ENCODE measurements at regions not wholly inside any gene's neighbourhood (a gene's known extent, or its start where the extent isn't known, plus 50 kb on each side); places are given as distances from the start of the nearest gene placed in this dataset.
A peak's percentile ranks its signal among the peaks of the same experiment; 100 is the strongest.

DNA sequence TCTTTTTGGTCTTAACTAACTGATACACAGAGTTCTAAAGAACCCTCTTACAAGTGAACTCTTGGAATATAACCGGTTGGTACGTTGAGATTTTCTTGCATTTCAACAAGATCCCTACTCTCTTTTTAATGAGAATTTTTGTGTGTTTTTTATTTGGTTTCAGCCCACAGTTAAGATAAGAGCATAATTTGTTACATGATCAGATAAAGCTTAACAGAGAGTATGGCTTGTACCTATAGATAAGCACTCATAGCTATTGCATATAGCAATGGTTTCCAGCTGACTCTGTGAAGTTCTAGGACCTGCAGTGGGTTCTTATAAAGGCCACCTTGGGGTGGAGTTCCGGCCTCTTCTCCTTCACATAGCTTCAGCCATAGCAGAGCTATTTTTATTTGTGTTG is 143.3 kb downstream of the SNX10 start:
- Histone ChIP-seq H3K27ac (ENCODE audit: low read length) (no peak overlapping the region), H3K9me2 (ENCODE audit: insufficient read depth, low read length) (no peaks in the 10 kb centered on the region), H3K27me3 (ENCODE audit: insufficient read depth, low read depth, low read length) (no peaks in the 10 kb centered on the region), H3K4me3 (ENCODE audit: low read length) (no peak overlapping the region), H2AFZ (ENCODE audit: low read depth, low read length) (no peak overlapping the region), H3K4me2 (ENCODE audit: low read length) (no peak overlapping the region), H3K9ac (ENCODE audit: low read length) (no peak overlapping the region), H3K36me3 (ENCODE audit: insufficient read depth, low read length) (no peaks in the 10 kb centered on the region), H3F3A (ENCODE audit: insufficient read depth, low read length, poor library complexity, severe bottlenecking) (peaks cover 5% of the 10 kb centered on the region), H3K79me2 (replicated peaks; ENCODE audit: insufficient read depth, low read length) (no peaks in the 10 kb centered on the region), H4K20me1 (ENCODE audit: insufficient read depth) (no peaks in the 10 kb centered on the region), H3K9me3 (ENCODE audit: low read length) (no peaks in the 10 kb centered on the region)
- TF ChIP-seq EZH2 (IDR thresholded peaks at IDR 0.05; ENCODE audit: borderline replicate concordance, insufficient read depth, low read length, poor library complexity, severe bottlenecking) (no peak), TAF1 (IDR thresholded peaks at IDR 0.05; ENCODE audit: low read depth) (no peak), EP300 (conservative IDR thresholded peaks at IDR 0.05; ENCODE audit: poor library complexity, severe bottlenecking) (no peak), SMC3 (conservative IDR thresholded peaks at IDR 0.05; ENCODE audit: poor library complexity) (no peak), POLR2AphosphoS5 (IDR thresholded peaks at IDR 0.05) (no peak), RAD21 (conservative IDR thresholded peaks at IDR 0.05) (no peak), MXI1 (conservative IDR thresholded peaks at IDR 0.05; ENCODE audit: poor library complexity, severe bottlenecking) (no peak)
- TF ChIP-seq, protein P1, sequence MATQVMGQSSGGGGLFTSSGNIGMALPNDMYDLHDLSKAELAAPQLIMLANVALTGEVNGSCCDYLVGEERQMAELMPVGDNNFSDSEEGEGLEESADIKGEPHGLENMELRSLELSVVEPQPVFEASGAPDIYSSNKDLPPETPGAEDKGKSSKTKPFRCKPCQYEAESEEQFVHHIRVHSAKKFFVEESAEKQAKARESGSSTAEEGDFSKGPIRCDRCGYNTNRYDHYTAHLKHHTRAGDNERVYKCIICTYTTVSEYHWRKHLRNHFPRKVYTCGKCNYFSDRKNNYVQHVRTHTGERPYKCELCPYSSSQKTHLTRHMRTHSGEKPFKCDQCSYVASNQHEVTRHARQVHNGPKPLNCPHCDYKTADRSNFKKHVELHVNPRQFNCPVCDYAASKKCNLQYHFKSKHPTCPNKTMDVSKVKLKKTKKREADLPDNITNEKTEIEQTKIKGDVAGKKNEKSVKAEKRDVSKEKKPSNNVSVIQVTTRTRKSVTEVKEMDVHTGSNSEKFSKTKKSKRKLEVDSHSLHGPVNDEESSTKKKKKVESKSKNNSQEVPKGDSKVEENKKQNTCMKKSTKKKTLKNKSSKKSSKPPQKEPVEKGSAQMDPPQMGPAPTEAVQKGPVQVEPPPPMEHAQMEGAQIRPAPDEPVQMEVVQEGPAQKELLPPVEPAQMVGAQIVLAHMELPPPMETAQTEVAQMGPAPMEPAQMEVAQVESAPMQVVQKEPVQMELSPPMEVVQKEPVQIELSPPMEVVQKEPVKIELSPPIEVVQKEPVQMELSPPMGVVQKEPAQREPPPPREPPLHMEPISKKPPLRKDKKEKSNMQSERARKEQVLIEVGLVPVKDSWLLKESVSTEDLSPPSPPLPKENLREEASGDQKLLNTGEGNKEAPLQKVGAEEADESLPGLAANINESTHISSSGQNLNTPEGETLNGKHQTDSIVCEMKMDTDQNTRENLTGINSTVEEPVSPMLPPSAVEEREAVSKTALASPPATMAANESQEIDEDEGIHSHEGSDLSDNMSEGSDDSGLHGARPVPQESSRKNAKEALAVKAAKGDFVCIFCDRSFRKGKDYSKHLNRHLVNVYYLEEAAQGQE (IDR thresholded peaks at IDR 0.05; ENCODE audit: borderline replicate concordance), result no peak
- TF ChIP-seq, protein P2, sequence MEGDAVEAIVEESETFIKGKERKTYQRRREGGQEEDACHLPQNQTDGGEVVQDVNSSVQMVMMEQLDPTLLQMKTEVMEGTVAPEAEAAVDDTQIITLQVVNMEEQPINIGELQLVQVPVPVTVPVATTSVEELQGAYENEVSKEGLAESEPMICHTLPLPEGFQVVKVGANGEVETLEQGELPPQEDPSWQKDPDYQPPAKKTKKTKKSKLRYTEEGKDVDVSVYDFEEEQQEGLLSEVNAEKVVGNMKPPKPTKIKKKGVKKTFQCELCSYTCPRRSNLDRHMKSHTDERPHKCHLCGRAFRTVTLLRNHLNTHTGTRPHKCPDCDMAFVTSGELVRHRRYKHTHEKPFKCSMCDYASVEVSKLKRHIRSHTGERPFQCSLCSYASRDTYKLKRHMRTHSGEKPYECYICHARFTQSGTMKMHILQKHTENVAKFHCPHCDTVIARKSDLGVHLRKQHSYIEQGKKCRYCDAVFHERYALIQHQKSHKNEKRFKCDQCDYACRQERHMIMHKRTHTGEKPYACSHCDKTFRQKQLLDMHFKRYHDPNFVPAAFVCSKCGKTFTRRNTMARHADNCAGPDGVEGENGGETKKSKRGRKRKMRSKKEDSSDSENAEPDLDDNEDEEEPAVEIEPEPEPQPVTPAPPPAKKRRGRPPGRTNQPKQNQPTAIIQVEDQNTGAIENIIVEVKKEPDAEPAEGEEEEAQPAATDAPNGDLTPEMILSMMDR (IDR thresholded peaks at IDR 0.05; ENCODE audit: poor library complexity, severe bottlenecking), result no peak

DNA sequence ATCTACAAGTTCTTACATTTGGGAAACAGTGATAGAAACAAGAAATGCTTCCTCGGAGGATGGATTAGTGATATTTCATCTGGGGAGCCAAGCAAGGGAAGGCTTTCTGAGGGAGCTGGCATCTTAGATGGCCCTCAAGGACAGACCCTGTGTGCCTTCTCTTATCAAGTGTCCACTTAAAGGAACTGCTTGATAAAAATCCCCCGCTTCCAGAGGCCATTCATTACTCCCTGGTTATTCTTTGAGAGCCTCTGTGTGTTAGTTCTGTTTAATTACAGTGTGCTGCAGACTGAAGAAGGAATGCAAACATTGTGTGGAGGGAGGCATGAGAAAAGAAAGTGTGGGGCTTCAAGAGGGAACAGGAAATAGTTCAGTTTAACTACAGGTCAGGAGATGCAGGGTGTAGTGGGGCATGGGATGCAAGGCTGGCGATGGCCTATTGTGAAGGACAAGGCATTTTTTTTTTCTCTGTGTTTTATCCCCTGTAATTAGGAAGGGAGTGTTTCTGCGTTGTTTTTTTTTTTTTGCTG is 145.4 kb downstream of the SNX10 start:
- Histone ChIP-seq H3K9ac (ENCODE audit: low read length) (peak overlapping the region; percentile 30), H3K27ac (ENCODE audit: low read length) (peak overlapping the region; percentile 99), H3F3A (ENCODE audit: insufficient read depth, low read length, poor library complexity, severe bottlenecking) (peaks cover 15% of the 10 kb centered on the region), H3K36me3 (ENCODE audit: insufficient read depth, low read length) (no peaks in the 10 kb centered on the region), H3K27me3 (ENCODE audit: insufficient read depth, low read depth, low read length) (no peaks in the 10 kb centered on the region), H3K4me2 (ENCODE audit: low read length) (no peak overlapping the region), H2AFZ (ENCODE audit: low read depth, low read length) (no peak overlapping the region), H3K9me3 (ENCODE audit: low read length) (no peaks in the 10 kb centered on the region), H3K4me3 (ENCODE audit: low read length) (no peak overlapping the region), H3K79me2 (replicated peaks; ENCODE audit: insufficient read depth, low read length) (peaks cover 4% of the 10 kb centered on the region), H3K9me2 (ENCODE audit: insufficient read depth, low read length) (no peaks in the 10 kb centered on the region), H4K20me1 (ENCODE audit: insufficient read depth) (no peaks in the 10 kb centered on the region)
- no peak for TF ChIP-seq POLR2AphosphoS5 (IDR thresholded peaks at IDR 0.05)
- TF ChIP-seq EZH2 (IDR thresholded peaks at IDR 0.05; ENCODE audit: borderline replicate concordance, insufficient read depth, low read length, poor library complexity, severe bottlenecking), result no peak
- TF ChIP-seq, protein P1 (IDR thresholded peaks at IDR 0.05; ENCODE audit: borderline replicate concordance), result no peak
- TF ChIP-seq, protein P2 (IDR thresholded peaks at IDR 0.05; ENCODE audit: poor library complexity, severe bottlenecking), result no peak
- TF ChIP-seq RAD21 (conservative IDR thresholded peaks at IDR 0.05), result no peak
- no peak for TF ChIP-seq EP300 (conservative IDR thresholded peaks at IDR 0.05; ENCODE audit: poor library complexity, severe bottlenecking)
- no peak for TF ChIP-seq TAF1 (IDR thresholded peaks at IDR 0.05; ENCODE audit: low read depth)
- TF ChIP-seq SMC3 (conservative IDR thresholded peaks at IDR 0.05; ENCODE audit: poor library complexity), result no peak
- no peak for TF ChIP-seq MXI1 (conservative IDR thresholded peaks at IDR 0.05; ENCODE audit: poor library complexity, severe bottlenecking)

All from neural cell (in vitro differentiated cells).